Osteoblast (primary cell): ENCODE measurements at regions not wholly inside any gene's neighbourhood (a gene's known extent, or its start where the extent isn't known, plus 50 kb on each side); places are given as distances from the start of the nearest gene placed in this dataset.

ENCODE experiments used
- DNase-seq: peaks from one replicate; pipeline ENCODE4 v3.0.0; 2011; ENCODE audit warnings: low spot score, mixed read lengths; ENCODE audit not compliant: insufficient read length; ENCODE audit errors: missing footprints
- H2AFZ ChIP-seq: 2 replicates; pipeline ENCODE4 v1.6.0; 2011; ENCODE audit warnings: mild to moderate bottlenecking, low read length
- H3K27ac ChIP-seq: 2 replicates; pipeline ENCODE4 v1.5.1; 2011; ENCODE audit warnings: mild to moderate bottlenecking, low read depth, low read length, moderate library complexity
- H3K27me3 ChIP-seq: 2 replicates; pipeline ENCODE4 v1.6.0; 2012; ENCODE audit warnings: mild to moderate bottlenecking, control low read depth, inconsistent platforms, low read length, moderate library complexity; ENCODE audit not compliant: insufficient read depth
- H3K36me3 ChIP-seq: 2 replicates; pipeline ENCODE4 v1.5.1; 2011; ENCODE audit warnings: mild to moderate bottlenecking, low read length, control low read depth, moderate library complexity; ENCODE audit not compliant: insufficient read depth
- H3K4me1 ChIP-seq: 2 replicates; pipeline ENCODE4 v1.5.1; 2011; ENCODE audit warnings: mild to moderate bottlenecking, low read length, control low read depth, moderate library complexity; ENCODE audit not compliant: insufficient read depth
- H3K4me2 ChIP-seq: 2 replicates; pipeline ENCODE4 v1.6.0; 2011; ENCODE audit warnings: mild to moderate bottlenecking, low read length; ENCODE audit not compliant: insufficient read depth
- H3K4me3 ChIP-seq: fragments of 200-600 bp; sonication (generic); 3 replicates; pipeline ENCODE4 v1.5.1; 2012; ENCODE audit warnings: mild to moderate bottlenecking, low read length, inconsistent platforms; ENCODE audit not compliant: insufficient read depth
- H3K79me2 ChIP-seq: 2 replicates; pipeline ENCODE4 v1.6.0; 2012; ENCODE audit warnings: mild to moderate bottlenecking, low read length, control low read depth, inconsistent platforms; ENCODE audit not compliant: insufficient read depth
- H3K9me3 ChIP-seq: 2 replicates; pipeline ENCODE4 v1.5.1; 2011; ENCODE audit warnings: low read depth, low read length, control low read depth
- H4K20me1 ChIP-seq: 2 replicates; pipeline ENCODE4 v1.6.0; 2012; ENCODE audit warnings: mild to moderate bottlenecking, low read length, control low read depth; ENCODE audit not compliant: insufficient read depth
- TF ChIP-seq, protein P1 (sequence below): IDR thresholded peaks from 2 replicates; pipeline ENCODE4 v1.5.1; 2011; ENCODE audit warnings: mild to moderate bottlenecking, low read depth, low read length, moderate library complexity; ENCODE audit errors: extremely low read depth

DNA sequence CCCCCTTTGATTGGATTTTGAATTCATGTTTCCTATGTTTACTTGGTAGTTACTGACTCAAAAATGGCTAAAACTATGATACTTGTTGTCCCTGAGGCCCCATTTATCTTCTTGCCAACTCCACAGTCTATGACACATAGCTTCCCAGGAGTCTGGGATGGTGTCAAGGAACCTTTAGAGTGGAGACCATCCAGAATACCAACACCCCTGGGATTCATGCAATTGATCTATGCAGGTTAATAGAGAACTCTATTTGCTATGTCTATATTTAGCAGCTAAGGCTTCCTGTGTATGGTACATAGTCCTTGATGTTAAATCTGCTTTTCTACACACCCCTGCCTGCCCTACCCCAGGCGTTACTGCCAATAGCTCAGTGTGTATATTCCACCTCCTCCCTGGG lies 218.5 kb upstream of the HDAC4 start:
- H3K4me3 ChIP-seq, result no peak overlapping the region
- no peaks in the 10 kb centered on the region for H3K4me1 ChIP-seq
- no peaks in the 10 kb centered on the region for H4K20me1 ChIP-seq
- no peak for DNase-seq
- H2AFZ ChIP-seq, result no peak overlapping the region
- H3K36me3 ChIP-seq, result no peaks in the 10 kb centered on the region
- no peaks in the 10 kb centered on the region for H3K9me3 ChIP-seq
- no peaks in the 10 kb centered on the region for H3K27me3 ChIP-seq
- H3K27ac ChIP-seq, result no peak overlapping the region
- no peak overlapping the region for H3K4me2 ChIP-seq
- TF ChIP-seq, protein P1, sequence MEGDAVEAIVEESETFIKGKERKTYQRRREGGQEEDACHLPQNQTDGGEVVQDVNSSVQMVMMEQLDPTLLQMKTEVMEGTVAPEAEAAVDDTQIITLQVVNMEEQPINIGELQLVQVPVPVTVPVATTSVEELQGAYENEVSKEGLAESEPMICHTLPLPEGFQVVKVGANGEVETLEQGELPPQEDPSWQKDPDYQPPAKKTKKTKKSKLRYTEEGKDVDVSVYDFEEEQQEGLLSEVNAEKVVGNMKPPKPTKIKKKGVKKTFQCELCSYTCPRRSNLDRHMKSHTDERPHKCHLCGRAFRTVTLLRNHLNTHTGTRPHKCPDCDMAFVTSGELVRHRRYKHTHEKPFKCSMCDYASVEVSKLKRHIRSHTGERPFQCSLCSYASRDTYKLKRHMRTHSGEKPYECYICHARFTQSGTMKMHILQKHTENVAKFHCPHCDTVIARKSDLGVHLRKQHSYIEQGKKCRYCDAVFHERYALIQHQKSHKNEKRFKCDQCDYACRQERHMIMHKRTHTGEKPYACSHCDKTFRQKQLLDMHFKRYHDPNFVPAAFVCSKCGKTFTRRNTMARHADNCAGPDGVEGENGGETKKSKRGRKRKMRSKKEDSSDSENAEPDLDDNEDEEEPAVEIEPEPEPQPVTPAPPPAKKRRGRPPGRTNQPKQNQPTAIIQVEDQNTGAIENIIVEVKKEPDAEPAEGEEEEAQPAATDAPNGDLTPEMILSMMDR, result no peak
- H3K79me2 ChIP-seq, result no peaks in the 10 kb centered on the region

DNA sequence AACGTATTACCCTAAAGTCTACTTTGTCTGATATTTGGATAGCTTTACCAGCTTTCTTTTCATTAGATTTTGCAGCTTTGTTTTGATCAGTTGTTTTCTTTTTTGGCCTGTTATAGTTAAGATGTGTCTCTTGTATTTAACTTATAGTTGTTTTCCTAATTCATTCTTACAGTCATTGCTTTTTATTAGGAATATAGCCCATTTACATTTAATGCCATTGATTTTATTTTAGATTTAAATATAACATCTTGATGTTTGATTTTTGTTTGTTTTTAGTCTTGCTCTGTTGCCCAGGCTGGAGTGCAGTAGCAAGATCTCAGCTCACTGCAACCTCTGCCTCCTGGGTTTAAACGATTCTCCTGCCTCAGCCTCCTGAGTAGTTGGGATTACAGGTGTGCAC lies 215.9 kb upstream of the HDAC4 start:
- Histone ChIP-seq H4K20me1 (no peaks in the 10 kb centered on the region), H3K9me3 (no peaks in the 10 kb centered on the region), H3K4me1 (no peaks in the 10 kb centered on the region), H3K4me3 (no peak overlapping the region), H2AFZ (no peak overlapping the region), H3K27me3 (no peaks in the 10 kb centered on the region), H3K79me2 (no peaks in the 10 kb centered on the region), H3K27ac (no peak overlapping the region), H3K4me2 (no peak overlapping the region), H3K36me3 (no peaks in the 10 kb centered on the region)
- TF ChIP-seq, protein P1, result no peak
- no peak for DNase-seq

DNA sequence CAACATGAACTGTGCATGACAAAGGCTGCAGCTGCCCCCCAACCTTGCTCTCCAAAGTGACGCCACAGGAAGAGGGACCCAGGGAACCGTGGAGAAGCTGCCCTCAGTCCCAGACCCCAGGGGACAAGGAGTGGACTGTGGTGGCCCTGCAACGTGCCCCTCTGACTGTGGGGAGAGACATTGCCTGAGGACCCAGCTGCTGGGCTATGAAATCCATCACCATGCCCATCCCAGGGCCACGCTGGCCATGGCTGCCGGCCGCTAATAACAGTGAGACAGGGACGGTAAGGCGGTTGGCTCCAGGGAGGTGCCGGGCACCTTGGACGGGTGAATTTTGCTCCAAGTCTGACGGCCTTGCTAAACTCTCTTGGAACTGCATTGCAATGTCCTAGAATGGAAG lies 211.3 kb upstream of the HDAC4 start:
- no peaks in the 10 kb centered on the region for H3K79me2 ChIP-seq
- no peaks in the 10 kb centered on the region for H3K27me3 ChIP-seq
- DNase-seq, result no peak
- H3K4me1 ChIP-seq, result no peaks in the 10 kb centered on the region
- H3K4me3 ChIP-seq, result no peak overlapping the region
- no peaks in the 10 kb centered on the region for H4K20me1 ChIP-seq
- H3K9me3 ChIP-seq, result no peaks in the 10 kb centered on the region
- no peaks in the 10 kb centered on the region for H3K36me3 ChIP-seq
- TF ChIP-seq, protein P1, result no peak
- H2AFZ ChIP-seq, result no peak overlapping the region
- no peak overlapping the region for H3K4me2 ChIP-seq
- no peak overlapping the region for H3K27ac ChIP-seq

DNA sequence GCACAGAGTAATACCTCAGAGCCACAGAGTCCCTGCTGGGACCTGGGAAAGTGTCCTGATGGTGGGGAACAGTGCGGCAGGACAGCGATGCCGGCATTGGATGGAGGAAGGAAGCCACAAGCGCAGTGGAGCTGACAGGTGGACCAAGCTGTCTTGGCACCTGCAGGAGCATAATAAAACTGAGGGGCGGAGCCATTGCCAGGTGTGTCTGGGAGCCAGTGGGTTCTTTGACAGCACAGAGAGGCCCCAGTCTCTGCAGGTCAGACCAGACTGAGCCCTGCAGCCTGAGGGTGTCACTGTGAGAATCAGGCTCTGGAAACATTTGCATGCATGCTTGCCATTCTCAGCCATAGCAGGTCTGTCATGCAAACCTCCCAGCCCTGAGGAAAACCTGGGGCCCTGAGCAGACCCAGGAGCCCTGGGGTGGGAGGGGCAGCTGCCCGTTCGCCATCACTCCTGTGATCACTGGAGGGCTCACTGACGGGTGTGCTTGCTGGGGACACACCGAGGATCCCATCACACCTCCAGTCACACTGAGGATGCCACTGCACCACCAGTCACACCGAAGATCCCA lies 210.5 kb upstream of the HDAC4 start:
- no peak overlapping the region for H3K27ac ChIP-seq
- H3K4me3 ChIP-seq, result no peak overlapping the region
- H3K9me3 ChIP-seq, result no peaks in the 10 kb centered on the region
- no peaks in the 10 kb centered on the region for H4K20me1 ChIP-seq
- H3K36me3 ChIP-seq, result no peaks in the 10 kb centered on the region
- no peaks in the 10 kb centered on the region for H3K27me3 ChIP-seq
- no peaks in the 10 kb centered on the region for H3K79me2 ChIP-seq
- H2AFZ ChIP-seq, result no peak overlapping the region
- no peak overlapping the region for H3K4me2 ChIP-seq
- H3K4me1 ChIP-seq, result no peaks in the 10 kb centered on the region
- TF ChIP-seq, protein P1, result no peak
- DNase-seq, result no peak
